ENCODE measurements at regions not wholly inside any gene's neighbourhood (a gene's known extent, or its start where the extent isn't known, plus 50 kb on each side); places are given as distances from the start of the nearest gene placed in this dataset.

- DNase-seq (ENCODE audit: extremely low spot score) = no peak
- 92% methylated on average over 2 of the region's 2 CpGs for WGBS
- no peaks in the 10 kb centered on the region for H3K36me3 ChIP-seq (ENCODE audit: insufficient read depth)
- H3K4me3 ChIP-seq (ENCODE audit: low read depth, low read length) = no peak overlapping the region
- no peak overlapping the region for H3K27ac ChIP-seq (ENCODE audit: low read depth)
- no peaks in the 10 kb centered on the region for H3K4me1 ChIP-seq (ENCODE audit: insufficient read depth)
Measured at GRCh38 chr10:18735711-18736110, 76.5 kb downstream of the ARL5B start.

DNA sequence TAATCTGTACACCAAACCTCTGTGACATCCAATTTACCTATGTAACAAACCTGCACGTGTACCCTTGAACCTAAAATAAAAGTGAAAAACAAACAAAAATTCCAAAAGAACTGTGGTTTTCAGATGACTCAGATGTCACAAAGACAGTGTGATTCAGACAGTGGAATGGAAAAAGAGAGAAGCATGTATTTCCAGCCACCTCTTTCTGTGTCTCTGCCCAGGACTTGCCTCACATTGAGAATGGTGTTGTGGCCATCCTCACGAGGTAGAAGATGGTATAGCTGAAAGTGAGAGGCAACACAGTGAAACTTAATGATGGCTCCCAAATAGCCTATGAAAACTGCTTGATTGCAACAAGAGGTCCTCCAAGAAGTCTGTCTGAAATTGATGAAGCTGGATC lies 78.0 kb downstream of the ARL5B start:
- no peak for DNase-seq (ENCODE audit: extremely low spot score)
- Histone ChIP-seq H3K27ac (ENCODE audit: low read depth) (no peak overlapping the region), H3K36me3 (ENCODE audit: insufficient read depth) (no peaks in the 10 kb centered on the region), H3K4me3 (ENCODE audit: low read depth, low read length) (no peak overlapping the region), H3K4me1 (ENCODE audit: insufficient read depth) (no peaks in the 10 kb centered on the region)
- WGBS = 72% methylated on average over 2 of the region's 2 CpGs

- Histone ChIP-seq H3K4me1 (ENCODE audit: insufficient read depth) (no peaks in the 10 kb centered on the region), H3K27ac (ENCODE audit: low read depth) (no peak overlapping the region), H3K36me3 (ENCODE audit: insufficient read depth) (no peaks in the 10 kb centered on the region), H3K4me3 (ENCODE audit: low read depth, low read length) (no peak overlapping the region)
- no peak for DNase-seq (ENCODE audit: extremely low spot score)
- WGBS = 85% methylated on average over 8 of the region's 8 CpGs
Measured at GRCh38 chr10:18737841-18738240, 78.6 kb downstream of the ARL5B start.

GRCh38 chr10:18738835-18739234 lies 79.6 kb downstream of the ARL5B start:
- H3K27ac ChIP-seq (ENCODE audit: low read depth) = no peak overlapping the region
- WGBS = 51% methylated on average over 3 of the region's 3 CpGs
- no peak overlapping the region for H3K4me3 ChIP-seq (ENCODE audit: low read depth, low read length)
- H3K36me3 ChIP-seq (ENCODE audit: insufficient read depth) = no peaks in the 10 kb centered on the region
- H3K4me1 ChIP-seq (ENCODE audit: insufficient read depth) = no peaks in the 10 kb centered on the region
- no peak for DNase-seq (ENCODE audit: extremely low spot score)

- DNase-seq (ENCODE audit: extremely low spot score) = no peak
- Histone ChIP-seq H3K4me1 (ENCODE audit: insufficient read depth) (no peaks in the 10 kb centered on the region), H3K36me3 (ENCODE audit: insufficient read depth) (no peaks in the 10 kb centered on the region), H3K4me3 (ENCODE audit: low read depth, low read length) (no peak overlapping the region), H3K27ac (ENCODE audit: low read depth) (no peak overlapping the region)
Measured at GRCh38 chr10:18743926-18744325, 84.7 kb downstream of the ARL5B start.

DNA sequence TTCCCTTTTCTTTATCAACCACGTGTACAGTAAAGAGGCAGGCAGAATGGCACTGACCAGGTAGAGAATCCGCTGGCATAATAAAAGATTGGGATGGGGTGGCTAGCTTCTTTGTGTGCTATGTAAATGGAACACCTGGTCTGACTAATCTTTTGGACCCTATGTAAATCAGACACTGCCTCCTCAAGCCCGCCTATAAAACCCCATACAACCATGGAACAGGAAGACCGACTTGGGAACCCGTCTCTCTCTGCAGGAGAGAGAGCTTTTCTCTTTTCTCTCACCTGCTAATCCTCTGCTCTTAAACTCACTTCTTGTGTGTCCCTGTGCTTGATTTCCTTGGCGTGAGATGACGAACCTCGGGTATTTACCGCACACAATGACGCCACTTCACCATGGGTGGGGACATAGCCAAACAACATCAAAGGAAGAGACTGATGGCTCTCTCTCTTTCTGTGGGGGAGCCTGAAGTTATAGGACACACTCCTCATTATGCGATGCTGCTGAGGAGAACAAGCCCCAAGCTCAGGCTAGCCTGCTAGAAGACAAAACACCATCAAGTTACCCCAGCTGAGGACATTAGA lies 94.2 kb downstream of the ARL5B start:
- H3K36me3 ChIP-seq (ENCODE audit: insufficient read depth) = no peaks in the 10 kb centered on the region
- H3K4me3 ChIP-seq (ENCODE audit: low read depth, low read length) = no peak overlapping the region
- DNase-seq (ENCODE audit: extremely low spot score) = no peak
- H3K4me1 ChIP-seq (ENCODE audit: insufficient read depth) = no peaks in the 10 kb centered on the region
- no peak overlapping the region for H3K27ac ChIP-seq (ENCODE audit: low read depth)
- 58% methylated on average over 11 of the region's 11 CpGs for WGBS

DNA sequence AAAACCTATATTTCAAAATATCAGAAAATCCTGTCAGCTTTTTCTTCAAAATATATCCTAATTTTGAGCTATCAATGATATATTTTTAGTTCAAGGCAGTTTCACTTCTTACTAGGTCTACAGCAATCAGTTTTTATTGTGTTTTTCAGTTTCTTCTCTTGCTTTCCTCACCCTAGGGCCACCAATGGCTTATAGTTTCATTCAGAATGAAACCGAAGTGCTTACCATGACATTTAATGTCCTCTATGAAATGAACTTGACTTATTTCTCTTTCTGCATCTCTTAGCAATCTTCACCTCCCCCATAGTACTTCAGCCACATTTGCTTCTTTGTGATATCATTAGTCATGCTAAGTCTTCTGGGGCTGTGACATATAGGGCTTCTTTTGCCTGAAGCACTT lies 100.3 kb downstream of the ARL5B start:
- Histone ChIP-seq H3K36me3 (ENCODE audit: insufficient read depth) (no peaks in the 10 kb centered on the region), H3K4me3 (ENCODE audit: low read depth, low read length) (no peak overlapping the region), H3K4me1 (ENCODE audit: insufficient read depth) (no peaks in the 10 kb centered on the region), H3K27ac (ENCODE audit: low read depth) (no peak overlapping the region)
- DNase-seq (ENCODE audit: extremely low spot score) = no peak
- 88% methylated on average over 1 of the region's 1 CpG for WGBS

- 89% methylated on average over 4 of the region's 4 CpGs for WGBS
Measured at GRCh38 chr10:18760836-18761235, 101.6 kb downstream of the ARL5B start.

DNA sequence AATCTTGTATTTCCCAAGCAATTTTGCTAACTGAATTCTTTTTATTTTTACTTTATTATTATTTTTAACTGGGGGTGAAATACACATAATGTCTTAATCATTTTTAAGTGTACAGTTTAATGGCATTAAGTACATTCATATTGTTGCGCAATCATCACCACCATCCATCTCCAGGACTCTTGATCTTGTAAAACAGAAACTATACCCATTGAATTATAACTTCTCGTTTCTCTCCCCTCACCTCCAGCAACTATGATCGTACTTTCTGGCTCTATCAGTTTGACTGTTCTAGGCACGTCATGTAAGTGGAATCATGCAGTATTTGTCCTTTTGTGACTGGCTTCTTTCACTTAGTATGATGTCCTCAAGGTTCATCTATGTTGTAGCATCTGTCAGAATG lies 108.8 kb downstream of the ARL5B start:
- no peak for DNase-seq (ENCODE audit: extremely low spot score)
- Histone ChIP-seq H3K36me3 (ENCODE audit: insufficient read depth) (no peaks in the 10 kb centered on the region), H3K27ac (ENCODE audit: low read depth) (no peak overlapping the region), H3K4me3 (ENCODE audit: low read depth, low read length) (no peak overlapping the region), H3K4me1 (ENCODE audit: insufficient read depth) (no peaks in the 10 kb centered on the region)
- WGBS = 89% methylated on average over 4 of the region's 4 CpGs

More at GRCh38 chr10:18760836-18761235, 101.6 kb downstream of the ARL5B start:
- no peaks in the 10 kb centered on the region for H3K4me1 ChIP-seq (ENCODE audit: insufficient read depth)
- no peak overlapping the region for H3K27ac ChIP-seq (ENCODE audit: low read depth)
- H3K4me3 ChIP-seq (ENCODE audit: low read depth, low read length) = no peak overlapping the region
- DNase-seq (ENCODE audit: extremely low spot score) = no peak
- no peaks in the 10 kb centered on the region for H3K36me3 ChIP-seq (ENCODE audit: insufficient read depth)

- H3K4me1 ChIP-seq (ENCODE audit: insufficient read depth) = no peaks in the 10 kb centered on the region
- no peak for DNase-seq (ENCODE audit: extremely low spot score)
- 81% methylated on average over 4 of the region's 4 CpGs for WGBS
- no peaks in the 10 kb centered on the region for H3K36me3 ChIP-seq (ENCODE audit: insufficient read depth)
- H3K4me3 ChIP-seq (ENCODE audit: low read depth, low read length) = no peak overlapping the region
- H3K27ac ChIP-seq (ENCODE audit: low read depth) = no peak overlapping the region
Measured at GRCh38 chr10:18773180-18773579, 113.9 kb downstream of the ARL5B start.

DNA sequence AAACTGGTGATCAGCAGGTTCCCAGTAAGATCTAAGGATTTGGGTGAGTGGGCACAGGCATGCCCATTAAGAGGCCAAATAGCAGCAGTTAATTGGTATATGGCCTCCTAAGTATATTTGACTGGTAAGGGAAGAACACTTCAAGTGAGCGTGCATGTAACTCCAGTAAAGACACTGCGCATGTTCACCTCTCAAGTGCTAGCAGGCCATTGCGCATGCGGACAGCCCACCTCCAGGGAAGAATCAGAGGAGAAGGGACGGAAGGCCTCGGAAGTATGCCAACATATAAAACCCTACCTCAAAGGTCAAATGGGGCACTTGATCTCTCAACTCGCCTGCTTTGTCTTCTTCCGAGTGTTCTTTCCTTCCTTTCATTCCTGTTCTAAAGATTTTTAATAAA lies 118.0 kb downstream of the ARL5B start:
- no peak overlapping the region for H3K27ac ChIP-seq (ENCODE audit: low read depth)
- H3K4me1 ChIP-seq (ENCODE audit: insufficient read depth) = no peaks in the 10 kb centered on the region
- H3K36me3 ChIP-seq (ENCODE audit: insufficient read depth) = no peaks in the 10 kb centered on the region
- no peak for DNase-seq (ENCODE audit: extremely low spot score)
- WGBS = 81% methylated on average over 8 of the region's 8 CpGs
- no peak overlapping the region for H3K4me3 ChIP-seq (ENCODE audit: low read depth, low read length)

DNA sequence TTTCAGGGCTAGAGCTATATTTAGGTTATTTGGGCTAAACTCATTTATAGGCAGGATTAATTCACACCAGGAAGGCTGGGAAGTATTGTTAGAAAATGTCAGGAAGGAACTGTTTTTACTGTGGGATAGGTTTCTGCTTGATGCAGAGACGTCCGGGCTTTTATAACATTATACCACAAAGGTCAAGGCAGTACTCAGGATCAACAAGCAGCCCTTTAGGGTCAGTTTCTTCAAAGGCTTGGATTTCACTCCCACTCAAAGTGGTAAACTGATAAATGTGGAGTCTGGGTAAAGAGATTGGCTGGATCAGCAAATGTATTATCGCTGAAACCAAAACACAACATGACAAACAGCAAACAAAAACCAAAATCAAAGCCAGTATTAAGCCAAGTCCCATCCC lies 127.2 kb downstream of the ARL5B start:
- H3K27ac ChIP-seq (ENCODE audit: low read depth) = no peak overlapping the region
- H3K36me3 ChIP-seq (ENCODE audit: insufficient read depth) = no peaks in the 10 kb centered on the region
- 20% methylated on average over 3 of the region's 3 CpGs for WGBS
- H3K4me3 ChIP-seq (ENCODE audit: low read depth, low read length) = no peak overlapping the region
- no peaks in the 10 kb centered on the region for H3K4me1 ChIP-seq (ENCODE audit: insufficient read depth)
- no peak for DNase-seq (ENCODE audit: extremely low spot score)

DNA sequence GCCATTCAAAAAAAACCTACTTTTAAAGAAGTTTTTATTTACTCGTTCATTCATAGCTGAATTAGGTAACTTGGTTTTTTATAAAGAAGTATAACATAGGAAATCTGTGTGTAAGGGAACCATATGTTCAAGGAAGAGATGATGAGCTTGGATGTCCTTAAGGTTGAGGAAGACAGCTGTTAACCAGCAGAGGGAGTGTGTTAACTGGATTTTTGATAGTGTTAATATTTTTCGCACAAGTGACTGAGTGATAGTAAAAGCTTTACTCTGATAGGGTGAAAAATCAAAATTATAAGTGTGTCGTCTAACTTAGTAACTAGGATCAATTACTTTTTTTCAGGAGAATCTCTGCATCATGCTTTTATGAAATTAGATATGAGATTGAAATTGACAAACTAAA lies 134.7 kb downstream of the ARL5B start:
- WGBS = 26% methylated on average over 3 of the region's 3 CpGs
- Histone ChIP-seq H3K27ac (ENCODE audit: low read depth) (no peak overlapping the region), H3K4me1 (ENCODE audit: insufficient read depth) (no peaks in the 10 kb centered on the region), H3K4me3 (ENCODE audit: low read depth, low read length) (no peak overlapping the region), H3K36me3 (ENCODE audit: insufficient read depth) (no peaks in the 10 kb centered on the region)
- peak; percentile 1 for DNase-seq (ENCODE audit: extremely low spot score)

DNA sequence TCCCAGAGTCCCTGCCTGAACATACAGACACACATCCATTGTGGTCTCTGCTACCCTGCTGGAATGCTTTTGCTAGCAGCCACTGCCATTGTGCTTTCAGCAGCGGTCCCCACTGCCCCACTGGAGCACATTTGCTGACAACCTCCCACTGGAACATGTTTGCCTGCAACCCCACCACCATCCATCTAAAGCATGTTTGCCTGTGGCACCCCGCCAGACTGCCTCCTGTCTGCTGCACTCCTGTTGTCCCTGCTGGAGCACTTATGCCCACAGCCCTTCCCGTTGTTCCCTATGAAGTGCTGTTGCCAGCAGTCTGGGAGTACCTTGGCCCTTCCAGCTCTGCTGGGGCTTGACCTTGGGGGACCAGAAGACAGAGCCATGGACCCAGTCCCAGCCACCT lies 136.3 kb downstream of the ARL5B start:
- Histone ChIP-seq H3K4me1 (ENCODE audit: insufficient read depth) (no peaks in the 10 kb centered on the region), H3K36me3 (ENCODE audit: insufficient read depth) (no peaks in the 10 kb centered on the region), H3K4me3 (ENCODE audit: low read depth, low read length) (no peak overlapping the region), H3K27ac (ENCODE audit: low read depth) (no peak overlapping the region)
- 88% methylated on average over 3 of the region's 3 CpGs for WGBS
- DNase-seq (ENCODE audit: extremely low spot score) = no peak

DNA sequence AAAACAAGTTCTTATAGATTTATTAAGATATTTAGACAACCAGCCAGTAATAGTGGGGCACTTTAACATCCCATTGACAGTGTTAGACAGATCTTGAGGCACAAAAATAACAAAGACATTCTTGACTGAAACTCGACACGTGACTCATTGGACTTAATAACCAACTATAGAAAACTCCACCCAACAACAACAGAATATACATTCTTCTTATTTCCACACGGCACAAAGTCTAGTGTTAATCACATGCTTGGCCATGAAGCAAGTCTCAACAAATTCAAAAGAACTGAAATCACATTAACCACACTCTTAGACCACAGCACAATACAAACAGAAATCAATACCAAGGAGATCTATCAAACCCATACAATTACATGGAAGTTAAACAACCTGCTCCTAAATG lies 138.1 kb downstream of the ARL5B start:
- no peak for DNase-seq (ENCODE audit: extremely low spot score)
- 79% methylated on average over 3 of the region's 3 CpGs for WGBS
- no peak overlapping the region for H3K27ac ChIP-seq (ENCODE audit: low read depth)

More for the DNA sequence above, 138.1 kb downstream of the ARL5B start:
- H3K36me3 ChIP-seq (ENCODE audit: insufficient read depth) = no peaks in the 10 kb centered on the region
- H3K4me1 ChIP-seq (ENCODE audit: insufficient read depth) = no peaks in the 10 kb centered on the region
- H3K4me3 ChIP-seq (ENCODE audit: low read depth, low read length) = no peak overlapping the region
